ENCODE measurements at regions not wholly inside any gene's neighbourhood (a gene's known extent, or its start where the extent isn't known, plus 50 kb on each side); places are given as distances from the start of the nearest gene placed in this dataset.

DNA sequence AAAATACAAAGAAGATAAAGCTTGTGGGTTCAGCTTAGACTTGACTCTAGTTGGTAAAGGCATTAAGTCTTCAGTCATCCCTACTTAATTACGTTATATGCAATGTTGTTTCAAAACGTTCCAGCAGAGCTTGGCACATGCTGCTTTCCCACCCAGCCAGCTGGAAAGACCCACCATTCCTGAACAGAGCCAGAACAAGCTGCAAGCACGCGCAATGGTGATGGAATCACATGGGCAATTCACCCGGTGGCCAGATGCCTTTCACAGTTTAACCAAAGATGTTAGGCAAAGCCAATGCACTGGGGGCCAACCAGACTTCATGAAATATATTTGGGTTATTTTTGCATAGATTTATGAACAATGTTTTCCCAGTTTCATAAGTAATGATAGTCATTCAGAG is 123.4 kb upstream of the CDH20 start:
- TF ChIP-seq CTCF (IDR thresholded peaks at IDR 0.05; ENCODE audit: extremely low read depth, missing control alignments) = no peak
- DNase-seq (ENCODE audit: low spot score) = no peak

- DNase-seq (ENCODE audit: low spot score) = no peak
- no peak for TF ChIP-seq CTCF (IDR thresholded peaks at IDR 0.05; ENCODE audit: extremely low read depth, missing control alignments)
Measured at GRCh38 chr18:61216051-61216450, 117.2 kb upstream of the CDH20 start.

- DNase-seq (ENCODE audit: low spot score) = no peak
- TF ChIP-seq CTCF (IDR thresholded peaks at IDR 0.05; ENCODE audit: extremely low read depth, missing control alignments) = no peak
Measured at GRCh38 chr18:61222206-61222605, 111.0 kb upstream of the CDH20 start.

- no peak for TF ChIP-seq CTCF (IDR thresholded peaks at IDR 0.05; ENCODE audit: extremely low read depth, missing control alignments)
- DNase-seq (ENCODE audit: low spot score) = no peak
Measured at GRCh38 chr18:61225336-61225735, 107.9 kb upstream of the CDH20 start.

DNA sequence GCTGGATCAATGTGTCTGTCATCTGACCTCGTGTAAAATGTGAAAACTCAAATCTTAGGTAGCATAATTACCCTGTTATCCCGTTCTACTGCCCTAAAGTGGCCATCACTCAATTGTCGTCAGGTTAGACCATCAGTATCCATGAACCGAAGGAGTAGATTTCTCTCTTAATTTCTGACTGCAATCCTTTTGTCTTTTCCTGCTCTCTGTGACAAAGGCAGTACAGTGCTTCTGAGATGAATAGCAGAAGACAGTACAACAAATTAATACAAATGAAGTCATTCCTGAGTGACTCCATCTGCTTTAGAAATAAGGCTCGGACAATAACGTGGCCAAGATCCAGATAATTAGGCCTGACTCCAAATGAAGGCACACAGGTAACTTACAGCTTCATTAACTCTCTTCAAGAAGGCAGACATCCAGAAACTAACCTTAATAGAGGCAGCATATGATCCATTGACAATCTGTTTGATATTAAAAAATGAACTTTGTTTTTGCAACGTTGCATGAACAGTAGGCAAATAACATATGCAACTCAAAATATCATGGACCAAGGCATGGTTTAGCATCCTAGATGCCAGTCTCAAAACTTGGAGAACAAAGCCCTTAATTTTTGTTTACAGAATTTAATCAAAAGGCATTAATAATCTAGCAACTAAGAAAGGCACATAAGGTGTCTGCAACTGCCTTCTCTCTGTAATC is 96.7 kb upstream of the CDH20 start:
- TF ChIP-seq CTCF (IDR thresholded peaks at IDR 0.05; ENCODE audit: extremely low read depth, missing control alignments) = no peak
- no peak for DNase-seq (ENCODE audit: low spot score)

DNA sequence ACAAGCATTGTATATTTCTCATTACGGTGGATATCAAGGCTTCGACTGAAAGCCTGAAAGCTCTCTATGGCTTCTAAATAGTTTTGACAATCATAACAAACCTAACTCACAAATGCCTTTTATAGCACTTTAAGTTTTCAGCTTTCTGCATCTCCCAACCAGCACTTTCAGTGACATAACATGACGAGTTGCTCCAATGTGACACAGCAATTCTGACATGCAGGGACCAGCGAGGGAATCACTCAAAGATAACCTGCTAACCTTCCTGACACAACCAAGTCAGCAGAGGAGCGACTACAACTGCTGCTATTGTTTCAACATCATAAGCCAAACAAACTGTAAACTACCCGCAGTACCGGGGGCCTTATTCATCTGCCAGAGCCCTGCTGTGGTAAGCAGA is 95.7 kb upstream of the CDH20 start:
- no peak for DNase-seq (ENCODE audit: low spot score)
- no peak for TF ChIP-seq CTCF (IDR thresholded peaks at IDR 0.05; ENCODE audit: extremely low read depth, missing control alignments)

DNA sequence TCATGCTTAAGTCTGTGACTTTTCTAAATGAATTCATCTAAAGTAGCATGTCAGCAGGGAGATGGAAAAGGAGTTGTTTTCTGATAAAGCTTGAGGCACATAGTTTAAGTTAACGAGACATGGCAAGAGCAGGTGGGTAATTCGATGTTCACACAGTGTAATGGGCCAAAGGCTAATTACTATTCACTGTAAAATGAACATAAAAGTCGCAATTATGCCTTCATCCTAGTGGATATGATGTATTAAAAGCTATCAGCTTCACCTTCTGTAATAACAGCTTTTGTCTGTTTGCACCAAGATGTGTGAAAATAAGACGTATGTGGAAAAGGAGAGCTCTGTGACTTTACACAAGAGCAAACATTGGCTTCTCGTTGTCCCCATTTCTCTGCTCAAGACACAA is 94.2 kb upstream of the CDH20 start:
- TF ChIP-seq CTCF (IDR thresholded peaks at IDR 0.05; ENCODE audit: extremely low read depth, missing control alignments) = no peak
- DNase-seq (ENCODE audit: low spot score) = no peak

Data from GM20000 (cell line).